WTC11 (cell line): ENCODE measurements at regions not wholly inside any gene's neighbourhood (a gene's known extent, or its start where the extent isn't known, plus 50 kb on each side); places are given as distances from the start of the nearest gene placed in this dataset.

Experiments
- ATAC-seq: fragments of 200-7000 bp; cut with Tn5 transposase; 2 replicates; pipeline ENCODE4 v1.10.0; 2021; ENCODE audit warnings: mild to moderate bottlenecking, moderate library complexity
- CTCF ChIA-PET: fragments of 300-600 bp; sonication (Branson Sonifier 250); formaldehyde crosslinking; loops from one replicate; lab custom pipeline; 2021; ENCODE audit warnings: antibody characterized with exemption; lab: Charles Lee
- POLR2A ChIA-PET: fragments of 350-600 bp; sonication (Branson Sonifier 250); formaldehyde crosslinking; loops from one replicate; lab custom pipeline; 2021; ENCODE audit warnings: antibody characterized with exemption; lab: Charles Lee
- DNase-seq: peaks from one replicate; pipeline ENCODE4 v3.0.0; 2021; ENCODE audit warnings: low spot score
- H3K27ac Mint-ChIP-seq: 2 replicates; pipeline ENCODE4 v1.8.0; 2021; ENCODE audit warnings: mixed read lengths
- H3K27me3 Mint-ChIP-seq: 2 replicates; pipeline ENCODE4 v1.8.0; 2021; ENCODE audit warnings: low read depth, mild to moderate bottlenecking, moderate library complexity, mixed read lengths
- H3K36me3 Mint-ChIP-seq: 2 replicates; pipeline ENCODE4 v1.8.0; 2021; ENCODE audit warnings: mixed read lengths
- H3K4me1 Mint-ChIP-seq: 2 replicates; pipeline ENCODE4 v1.8.0; 2022; ENCODE audit warnings: mixed read lengths
- H3K4me3 Mint-ChIP-seq: 2 replicates; pipeline ENCODE4 v1.8.0; 2021; ENCODE audit warnings: mild to moderate bottlenecking, moderate library complexity, mixed read lengths
- H3K9me3 Mint-ChIP-seq: 2 replicates; pipeline ENCODE4 v1.8.0; 2021; ENCODE audit warnings: mixed read lengths
- AFF4 ChIP-seq: sonication (generic); formaldehyde crosslinking; IDR thresholded peaks from 2 replicates; pipeline ENCODE4 v1.8.1; 2023; ENCODE audit warnings: mild to moderate bottlenecking, missing genetic modification reagents, borderline replicate concordance
- CBFB ChIP-seq: sonication (generic); formaldehyde crosslinking; IDR thresholded peaks from 2 replicates; pipeline ENCODE4 v1.8.1; 2022; ENCODE audit warnings: mild to moderate bottlenecking, low read depth, missing genetic modification reagents
- ELF4 ChIP-seq: sonication (generic); formaldehyde crosslinking; IDR thresholded peaks from 2 replicates; pipeline ENCODE4 v1.8.1; 2022; ENCODE audit warnings: low read depth, mild to moderate bottlenecking, moderate library complexity, missing genetic modification reagents
- ESRRA ChIP-seq: sonication (generic); formaldehyde crosslinking; IDR thresholded peaks from 2 replicates; pipeline ENCODE4 v1.8.1; 2022; ENCODE audit warnings: mild to moderate bottlenecking, missing genetic modification reagents, borderline replicate concordance
- ETV6 ChIP-seq: sonication (generic); formaldehyde crosslinking; IDR thresholded peaks from 2 replicates; pipeline ENCODE4 v1.8.1; 2022; ENCODE audit warnings: mild to moderate bottlenecking, missing genetic modification reagents
- GRHL2 ChIP-seq: fragments of 250-450 bp; sonication (Bioruptor Pico); IDR thresholded peaks from 2 replicates; pipeline ENCODE4 v1.8.0; 2022; ENCODE audit warnings: mild to moderate bottlenecking, moderate library complexity; ENCODE audit not compliant: insufficient replicate concordance, severe bottlenecking
- GTF2I ChIP-seq: fragments of 250-450 bp; sonication (Bioruptor Pico); conservative IDR thresholded peaks from 2 replicates; pipeline ENCODE4 v1.4.0; 2021; ENCODE audit warnings: mild to moderate bottlenecking
- HMGXB4 ChIP-seq: sonication (generic); formaldehyde crosslinking; IDR thresholded peaks from 2 replicates; pipeline ENCODE4 v1.8.1; 2023; ENCODE audit warnings: mild to moderate bottlenecking, moderate library complexity, missing genetic modification reagents
- IRF1 ChIP-seq: sonication (generic); formaldehyde crosslinking; IDR thresholded peaks from 2 replicates; pipeline ENCODE4 v1.8.0; 2023; ENCODE audit warnings: missing genetic modification reagents
- MAX ChIP-seq: sonication (generic); formaldehyde crosslinking; IDR thresholded peaks from 2 replicates; pipeline ENCODE4 v1.8.0; 2022; ENCODE audit warnings: mild to moderate bottlenecking, missing genetic modification reagents
- MXD4 ChIP-seq: fragments of 250-450 bp; sonication (Bioruptor Pico); IDR thresholded peaks from 2 replicates; pipeline ENCODE4 v1.8.0; 2021; ENCODE audit warnings: mild to moderate bottlenecking, moderate library complexity, borderline replicate concordance
- NFATC4 ChIP-seq: fragments of 250-450 bp; sonication (Bioruptor Pico); IDR thresholded peaks from 2 replicates; pipeline ENCODE4 v1.9.0; 2021; ENCODE audit warnings: mild to moderate bottlenecking
- NFE2L1 ChIP-seq: sonication (generic); formaldehyde crosslinking; IDR thresholded peaks from 2 replicates; pipeline ENCODE4 v1.8.1; 2023; ENCODE audit warnings: missing genetic modification reagents
- NFYB ChIP-seq: sonication (generic); formaldehyde crosslinking; conservative IDR thresholded peaks from 2 replicates; pipeline ENCODE4 v1.8.0; 2022; ENCODE audit warnings: low read depth, missing genetic modification reagents
- NR1H2 ChIP-seq: sonication (generic); formaldehyde crosslinking; IDR thresholded peaks from 2 replicates; pipeline ENCODE4 v1.9.0; 2021; ENCODE audit warnings: mild to moderate bottlenecking, moderate library complexity, missing genetic modification reagents
- PRRX2 ChIP-seq: fragments of 250-450 bp; sonication (Bioruptor Pico); IDR thresholded peaks from 2 replicates; pipeline ENCODE4 v1.8.0; 2021; ENCODE audit warnings: mild to moderate bottlenecking
- SMAD3 ChIP-seq: sonication (generic); formaldehyde crosslinking; IDR thresholded peaks from 2 replicates; pipeline ENCODE4 v1.8.0; 2022; ENCODE audit warnings: missing genetic modification reagents, mild to moderate bottlenecking, borderline replicate concordance
- SMAD4 ChIP-seq: sonication (generic); formaldehyde crosslinking; IDR thresholded peaks from 2 replicates; pipeline ENCODE4 v1.8.0; 2022; ENCODE audit warnings: mild to moderate bottlenecking, missing genetic modification reagents
- ZBTB21 ChIP-seq: sonication (generic); formaldehyde crosslinking; IDR thresholded peaks from 2 replicates; pipeline ENCODE4 v1.8.1; 2023; ENCODE audit warnings: mild to moderate bottlenecking, missing genetic modification reagents, borderline replicate concordance
- ZNF263 ChIP-seq: sonication (generic); formaldehyde crosslinking; IDR thresholded peaks from 2 replicates; pipeline ENCODE4 v1.8.1; 2022; ENCODE audit warnings: low read depth, mild to moderate bottlenecking, moderate library complexity, missing genetic modification reagents
- ZNF671 ChIP-seq: fragments of 250-450 bp; sonication (Bioruptor Pico); IDR thresholded peaks from 2 replicates; pipeline ENCODE4 v1.8.0; 2021; ENCODE audit warnings: mild to moderate bottlenecking
- TF ChIP-seq, protein P1 (sequence below): sonication (generic); formaldehyde crosslinking; IDR thresholded peaks from 2 replicates; pipeline ENCODE4 v1.8.0; 2022; ENCODE audit warnings: missing genetic modification reagents

DNA sequence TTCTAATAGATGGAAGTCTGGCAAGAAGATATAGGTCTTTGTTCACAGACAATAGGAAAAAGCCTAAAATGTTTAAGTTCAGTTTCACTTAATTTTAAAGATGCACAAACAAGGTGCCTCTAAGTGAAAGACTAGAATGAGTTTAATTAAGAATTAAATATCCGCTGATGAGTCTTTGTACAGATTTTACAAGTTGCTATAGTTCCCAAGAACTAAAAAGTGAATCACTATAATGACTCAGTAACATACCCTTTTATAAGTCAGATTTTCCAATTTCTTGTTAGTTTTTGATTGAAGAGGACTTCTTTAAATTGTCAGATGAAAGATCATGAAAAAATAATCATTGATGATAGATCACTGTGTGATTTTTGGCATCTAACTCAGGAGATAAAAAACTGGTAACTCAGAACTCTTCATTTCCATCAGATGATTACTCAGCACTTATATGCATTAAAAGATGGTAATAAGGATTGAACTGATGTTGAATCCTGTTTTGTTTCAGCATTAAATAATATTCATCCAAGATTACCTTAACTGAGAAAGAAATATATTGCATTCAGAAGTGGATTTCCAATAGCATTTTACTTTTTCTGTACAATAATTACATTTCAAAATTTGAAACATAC is 59.0 kb upstream of the ST6GALNAC3 start:
- TF ChIP-seq ZBTB21 (CRISPR knock-in tag): no peak
- TF ChIP-seq ZNF671 (CRISPR knock-in tag): no peak
- TF ChIP-seq NFYB (CRISPR knock-in tag): no peak
- TF ChIP-seq PRRX2 (CRISPR knock-in tag): no peak
- no peak for TF ChIP-seq GRHL2 (CRISPR knock-in tag)
- no peak for TF ChIP-seq HMGXB4 (CRISPR knock-in tag)
- TF ChIP-seq SMAD4: no peak
- no peak for TF ChIP-seq ELF4 (CRISPR knock-in tag)
- no peak for TF ChIP-seq MXD4 (CRISPR knock-in tag)
- no peak for TF ChIP-seq NFATC4
- no peak for TF ChIP-seq IRF1
- no peak for TF ChIP-seq NR1H2 (CRISPR knock-in tag)
- TF ChIP-seq MAX (CRISPR knock-in tag): no peak
- no peak for TF ChIP-seq SMAD3 (CRISPR knock-in tag)
- TF ChIP-seq GTF2I: no peak
- no peak for TF ChIP-seq NFE2L1 (CRISPR knock-in tag)
- TF ChIP-seq AFF4 (CRISPR knock-in tag): no peak
- TF ChIP-seq, all 79 proteins: peak for 0
- Mint-ChIP-seq H3K9me3 (no peaks in the 10 kb centered on the region), H3K36me3 (no peaks in the 10 kb centered on the region), H3K4me3 (no peak overlapping the region), H3K27ac (no peak overlapping the region), H3K4me1 (peaks cover 8% of the 10 kb centered on the region), H3K27me3 (no peaks in the 10 kb centered on the region)
- CTCF ChIA-PET: no interaction called here
- POLR2A ChIA-PET: no interaction called here
- no peak for DNase-seq
- ATAC-seq: no peak

DNA sequence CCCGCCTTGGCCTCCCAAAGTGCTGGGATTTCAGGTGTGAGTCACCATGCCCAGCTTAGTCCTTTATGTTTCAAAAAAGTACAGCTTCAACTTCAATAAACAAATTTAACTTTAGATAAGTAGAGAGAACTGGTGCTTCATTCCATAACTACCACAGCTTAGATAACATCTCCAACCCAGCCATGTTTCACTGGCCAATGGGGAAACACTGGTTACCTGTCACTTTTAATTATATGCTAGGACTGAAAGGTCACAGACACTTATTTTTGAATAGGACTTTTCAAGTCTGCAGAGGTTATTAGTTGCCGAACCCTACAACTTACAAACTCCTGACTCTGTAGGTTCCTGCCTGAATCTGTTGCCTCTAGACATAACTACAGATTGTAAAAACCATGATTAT is 56.5 kb upstream of the ST6GALNAC3 start:
- DNase-seq: no peak

GRCh38 chr1:76021846-76022245 is 52.7 kb upstream of the ST6GALNAC3 start:
- DNase-seq: no peak
- POLR2A ChIA-PET: no interaction called here
- no peaks in the 10 kb centered on the region for H3K36me3 Mint-ChIP-seq
- no peaks in the 10 kb centered on the region for H3K9me3 Mint-ChIP-seq
- no peak for ATAC-seq
- H3K27ac Mint-ChIP-seq: no peak overlapping the region
- no peaks in the 10 kb centered on the region for H3K27me3 Mint-ChIP-seq
- peaks cover 8% of the 10 kb centered on the region for H3K4me1 Mint-ChIP-seq
- CTCF ChIA-PET: no interaction called here
- H3K4me3 Mint-ChIP-seq: no peak overlapping the region
- TF ChIP-seq CBFB (no peak), ESRRA (CRISPR knock-in tag) (no peak), ZNF263 (no peak), NFYB (CRISPR knock-in tag) (no peak)
- TF ChIP-seq, protein P1, sequence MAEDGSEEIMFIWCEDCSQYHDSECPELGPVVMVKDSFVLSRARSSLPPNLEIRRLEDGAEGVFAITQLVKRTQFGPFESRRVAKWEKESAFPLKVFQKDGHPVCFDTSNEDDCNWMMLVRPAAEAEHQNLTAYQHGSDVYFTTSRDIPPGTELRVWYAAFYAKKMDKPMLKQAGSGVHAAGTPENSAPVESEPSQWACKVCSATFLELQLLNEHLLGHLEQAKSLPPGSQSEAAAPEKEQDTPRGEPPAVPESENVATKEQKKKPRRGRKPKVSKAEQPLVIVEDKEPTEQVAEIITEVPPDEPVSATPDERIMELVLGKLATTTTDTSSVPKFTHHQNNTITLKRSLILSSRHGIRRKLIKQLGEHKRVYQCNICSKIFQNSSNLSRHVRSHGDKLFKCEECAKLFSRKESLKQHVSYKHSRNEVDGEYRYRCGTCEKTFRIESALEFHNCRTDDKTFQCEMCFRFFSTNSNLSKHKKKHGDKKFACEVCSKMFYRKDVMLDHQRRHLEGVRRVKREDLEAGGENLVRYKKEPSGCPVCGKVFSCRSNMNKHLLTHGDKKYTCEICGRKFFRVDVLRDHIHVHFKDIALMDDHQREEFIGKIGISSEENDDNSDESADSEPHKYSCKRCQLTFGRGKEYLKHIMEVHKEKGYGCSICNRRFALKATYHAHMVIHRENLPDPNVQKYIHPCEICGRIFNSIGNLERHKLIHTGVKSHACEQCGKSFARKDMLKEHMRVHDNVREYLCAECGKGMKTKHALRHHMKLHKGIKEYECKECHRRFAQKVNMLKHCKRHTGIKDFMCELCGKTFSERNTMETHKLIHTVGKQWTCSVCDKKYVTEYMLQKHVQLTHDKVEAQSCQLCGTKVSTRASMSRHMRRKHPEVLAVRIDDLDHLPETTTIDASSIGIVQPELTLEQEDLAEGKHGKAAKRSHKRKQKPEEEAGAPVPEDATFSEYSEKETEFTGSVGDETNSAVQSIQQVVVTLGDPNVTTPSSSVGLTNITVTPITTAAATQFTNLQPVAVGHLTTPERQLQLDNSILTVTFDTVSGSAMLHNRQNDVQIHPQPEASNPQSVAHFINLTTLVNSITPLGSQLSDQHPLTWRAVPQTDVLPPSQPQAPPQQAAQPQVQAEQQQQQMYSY (CRISPR knock-in tag): no peak

More for the DNA sequence above, 56.5 kb upstream of the ST6GALNAC3 start:
- Mint-ChIP-seq H3K36me3 (no peaks in the 10 kb centered on the region), H3K9me3 (no peaks in the 10 kb centered on the region), H3K4me3 (no peak overlapping the region), H3K27ac (no peak overlapping the region), H3K27me3 (no peaks in the 10 kb centered on the region), H3K4me1 (peaks cover 8% of the 10 kb centered on the region)
- ChIA-PET CTCF (no interaction called here), POLR2A (no interaction called here)
- no peak for ATAC-seq
- TF ChIP-seq GRHL2 (CRISPR knock-in tag): no peak
- TF ChIP-seq ETV6 (CRISPR knock-in tag): no peak
